ENCODE measurements at regions not wholly inside any gene's neighbourhood (a gene's known extent, or its start where the extent isn't known, plus 50 kb on each side); places are given as distances from the start of the nearest gene placed in this dataset.

DNA sequence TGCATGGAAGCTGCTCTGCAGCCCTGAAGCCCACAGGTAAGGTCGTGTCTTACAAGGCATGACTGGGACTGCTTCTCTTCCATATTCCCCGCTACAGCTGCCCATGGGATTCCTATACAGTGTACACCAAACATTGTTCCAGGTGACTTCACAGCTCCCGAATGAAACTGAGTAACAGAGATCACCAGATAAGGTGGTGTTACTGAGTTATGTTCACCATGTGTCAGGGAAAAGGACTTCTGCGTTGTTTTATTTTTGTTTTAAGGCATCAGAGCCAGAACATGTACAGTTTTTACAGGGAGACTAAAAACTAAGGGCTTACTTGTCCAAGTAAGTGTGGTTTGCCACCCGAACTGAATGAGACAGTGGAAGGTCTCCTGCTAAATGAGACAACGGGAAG, 138.3 kb downstream of the CD83 start:
- no peak for DNase-seq

DNA sequence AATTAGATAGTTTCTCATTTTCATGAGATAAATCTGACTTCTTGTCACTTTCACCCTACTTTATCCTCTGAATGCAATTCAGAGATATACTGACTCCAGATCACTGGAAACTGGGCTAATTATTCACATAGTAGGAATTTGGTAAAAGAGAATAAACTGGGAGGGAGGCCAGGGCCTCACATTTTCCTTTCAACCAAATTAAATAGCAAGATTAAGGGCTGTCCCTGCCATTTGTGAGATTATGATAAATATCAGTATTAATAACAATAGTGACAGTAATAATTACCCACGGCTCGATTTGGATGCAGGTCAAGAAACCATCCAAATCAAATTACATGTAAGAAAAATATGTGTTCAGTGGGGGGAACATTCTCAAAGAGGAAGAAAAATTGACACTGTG, 140.5 kb downstream of the CD83 start:
- DNase-seq, result no peak

DNA sequence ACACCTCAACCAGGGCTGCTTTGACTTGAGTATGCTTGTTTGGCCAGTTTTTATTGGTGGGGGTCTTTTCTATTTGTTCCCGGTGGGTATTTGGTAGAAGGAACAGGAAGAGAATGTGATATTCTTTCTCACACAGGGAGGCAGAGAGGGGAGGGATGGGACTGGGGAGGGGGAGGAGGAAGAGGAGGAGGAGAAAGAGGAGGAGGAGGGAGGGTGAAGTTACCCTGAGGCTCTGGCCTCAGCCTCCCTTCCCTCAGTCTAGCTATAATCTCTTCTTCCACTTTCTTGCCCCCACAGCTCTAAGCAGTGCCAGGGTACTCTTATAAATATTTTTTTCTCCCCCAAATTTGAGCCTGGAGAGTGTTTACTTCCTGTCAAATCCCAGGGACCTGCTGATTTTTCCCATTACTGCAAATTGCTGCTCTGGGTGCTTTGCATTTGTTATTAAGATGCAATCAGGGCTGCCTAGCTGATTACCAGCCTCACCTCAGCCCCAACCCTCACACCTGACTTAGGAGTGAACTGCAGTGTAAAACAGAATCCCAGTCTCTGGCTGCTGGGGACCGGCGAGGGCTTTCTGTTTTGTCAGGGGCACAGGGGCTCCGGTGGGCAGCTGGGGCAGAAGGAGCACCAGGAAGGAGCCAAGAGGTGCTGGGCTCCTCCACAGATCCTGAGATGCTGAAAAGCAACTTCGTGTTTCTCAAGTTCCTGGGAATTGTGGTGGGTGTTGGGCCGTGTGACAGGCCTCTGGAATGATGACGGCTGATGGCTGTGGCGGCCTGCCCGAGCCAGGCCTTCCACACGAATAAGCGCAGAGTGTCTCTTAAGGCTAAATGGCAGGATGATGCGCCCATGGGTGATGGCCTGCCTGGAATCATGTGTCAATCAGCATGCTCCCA, 141.4 kb downstream of the CD83 start:
- DNase-seq, result no peak

DNA sequence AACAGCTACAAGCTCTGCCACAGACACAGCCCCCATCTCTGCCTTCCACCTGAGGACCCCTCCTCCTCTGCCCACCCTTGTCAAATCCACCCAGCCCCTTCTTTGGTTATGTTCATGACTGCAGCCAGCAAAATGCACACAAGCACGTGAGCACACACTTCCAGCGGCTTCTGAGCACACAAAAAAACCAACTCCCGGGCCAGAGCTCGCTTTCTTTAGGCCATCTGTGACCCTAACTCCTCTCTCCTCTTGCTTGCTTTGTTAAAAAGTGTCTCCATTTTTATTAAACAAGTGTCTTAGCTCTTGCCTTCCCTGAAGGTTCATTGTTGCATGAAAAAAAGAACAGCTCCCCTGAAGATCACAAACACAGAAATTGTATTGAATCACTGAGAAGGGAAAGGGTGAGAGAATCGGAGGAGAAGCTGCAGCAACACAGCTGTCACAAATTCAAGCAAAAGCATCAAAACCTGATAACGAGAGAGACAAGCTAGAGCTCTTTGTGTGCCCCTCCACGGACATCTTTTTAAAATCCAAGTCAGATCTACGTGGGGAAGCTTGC, 142.1 kb downstream of the CD83 start:
- no peak for DNase-seq

DNA sequence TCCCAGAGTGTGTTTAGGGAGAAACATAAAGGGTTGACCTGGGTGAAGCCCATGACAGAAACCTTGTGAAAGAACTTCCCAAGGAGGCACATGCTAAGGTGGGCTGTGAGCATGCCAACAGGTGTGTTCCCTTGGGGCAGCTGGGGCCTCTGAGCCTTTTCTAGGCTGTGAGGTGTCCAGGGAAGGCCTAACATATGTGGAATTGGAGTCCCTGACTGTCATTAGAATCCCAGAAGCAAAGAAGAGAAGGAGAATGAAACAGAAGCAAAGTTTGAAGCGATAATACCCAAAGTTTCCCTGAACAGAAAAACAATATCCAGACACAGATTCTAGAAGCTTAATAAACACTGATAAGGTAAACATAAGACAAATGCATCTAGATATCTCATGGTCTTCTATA, 143.3 kb downstream of the CD83 start:
- no peak for DNase-seq

DNA sequence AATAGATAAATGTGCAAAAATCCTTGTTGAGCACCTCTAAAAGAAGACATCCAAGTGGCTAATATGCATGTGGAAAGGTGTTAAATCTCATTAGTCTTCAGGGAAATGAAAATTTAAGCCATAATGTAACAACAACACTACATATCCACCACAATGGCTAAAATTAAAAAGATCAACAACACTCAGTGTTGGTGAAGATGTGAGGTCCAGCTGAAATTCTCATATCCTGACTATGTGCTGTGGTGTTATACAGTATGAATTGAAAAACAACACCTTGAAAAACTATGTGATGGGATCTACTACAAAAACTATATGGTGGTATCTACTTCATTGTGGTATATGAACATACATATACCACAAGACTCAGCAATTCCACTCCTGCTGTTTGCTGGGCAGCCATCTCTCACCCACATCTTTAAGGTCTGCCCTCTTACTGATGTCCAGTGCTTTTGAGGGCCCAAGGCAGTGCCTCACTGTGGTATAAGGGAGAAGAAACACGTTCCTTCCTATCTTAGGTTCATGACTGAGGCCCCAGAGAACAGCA, 146.4 kb downstream of the CD83 start:
- DNase-seq, result no peak

DNA sequence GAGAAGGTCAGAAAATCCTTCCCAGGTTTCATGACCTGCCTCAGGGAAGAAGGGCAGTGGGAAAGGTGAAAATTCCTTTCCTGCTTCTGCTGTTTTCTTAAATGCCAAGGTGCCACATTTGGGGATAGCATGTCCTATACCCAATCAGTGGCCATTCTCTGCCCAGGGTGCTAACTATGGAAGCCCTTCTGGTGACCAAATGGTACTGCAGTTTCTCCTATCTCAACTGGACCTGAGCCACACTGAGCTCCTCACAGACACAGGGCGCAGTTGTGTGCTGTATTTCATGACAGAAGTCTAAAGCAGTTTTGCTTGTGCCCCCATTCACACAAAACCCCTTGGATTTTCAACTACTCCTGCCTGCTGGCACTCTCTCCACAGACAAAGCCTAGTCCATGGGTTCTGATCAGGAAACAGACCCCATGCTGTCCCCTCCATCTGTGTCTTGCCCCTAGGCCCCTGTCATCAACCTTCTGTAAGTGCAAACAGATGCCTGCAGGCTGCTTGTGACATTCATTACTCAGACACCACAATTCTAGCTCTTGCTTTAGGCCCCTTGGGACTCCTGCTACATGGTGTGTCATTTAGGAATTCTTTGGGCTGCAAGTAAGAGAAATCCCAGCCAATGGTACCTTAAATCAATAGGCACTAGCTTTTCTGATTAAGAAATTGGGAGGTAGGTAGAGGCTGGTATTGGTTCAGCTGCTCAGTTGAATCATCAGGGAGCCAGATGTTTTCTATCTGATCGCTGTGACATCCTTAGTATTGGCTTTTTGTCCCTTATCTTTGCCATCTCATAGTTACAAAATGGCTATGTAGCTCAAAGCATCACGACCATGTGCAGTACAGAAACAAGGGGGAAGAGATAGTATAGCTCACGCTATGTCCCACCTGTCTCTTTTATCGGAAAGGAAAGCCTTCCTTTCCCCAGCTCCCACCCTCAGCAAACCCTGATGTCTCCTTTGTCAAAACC, 147.8 kb downstream of the CD83 start:
- no peak for DNase-seq

DNA sequence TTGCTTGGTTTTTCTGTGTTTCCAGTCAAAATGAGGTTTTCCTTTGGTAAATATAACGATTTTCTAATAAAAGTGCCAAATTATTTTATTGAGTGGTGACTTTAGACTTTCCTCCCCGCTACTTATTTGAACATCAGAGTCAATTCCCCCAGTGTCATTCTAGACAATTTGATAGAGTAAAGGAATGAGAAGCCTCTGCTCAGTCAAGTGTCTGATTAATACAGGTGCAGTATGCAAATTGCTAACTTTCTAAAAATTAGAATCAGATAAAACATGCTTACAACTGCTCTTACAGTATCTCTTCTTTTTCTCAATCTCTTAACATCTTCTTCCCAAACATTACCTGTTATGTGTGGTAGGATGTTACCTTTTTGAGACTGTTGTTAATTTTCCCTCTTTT, 148.7 kb downstream of the CD83 start:
- no peak for DNase-seq

DNA sequence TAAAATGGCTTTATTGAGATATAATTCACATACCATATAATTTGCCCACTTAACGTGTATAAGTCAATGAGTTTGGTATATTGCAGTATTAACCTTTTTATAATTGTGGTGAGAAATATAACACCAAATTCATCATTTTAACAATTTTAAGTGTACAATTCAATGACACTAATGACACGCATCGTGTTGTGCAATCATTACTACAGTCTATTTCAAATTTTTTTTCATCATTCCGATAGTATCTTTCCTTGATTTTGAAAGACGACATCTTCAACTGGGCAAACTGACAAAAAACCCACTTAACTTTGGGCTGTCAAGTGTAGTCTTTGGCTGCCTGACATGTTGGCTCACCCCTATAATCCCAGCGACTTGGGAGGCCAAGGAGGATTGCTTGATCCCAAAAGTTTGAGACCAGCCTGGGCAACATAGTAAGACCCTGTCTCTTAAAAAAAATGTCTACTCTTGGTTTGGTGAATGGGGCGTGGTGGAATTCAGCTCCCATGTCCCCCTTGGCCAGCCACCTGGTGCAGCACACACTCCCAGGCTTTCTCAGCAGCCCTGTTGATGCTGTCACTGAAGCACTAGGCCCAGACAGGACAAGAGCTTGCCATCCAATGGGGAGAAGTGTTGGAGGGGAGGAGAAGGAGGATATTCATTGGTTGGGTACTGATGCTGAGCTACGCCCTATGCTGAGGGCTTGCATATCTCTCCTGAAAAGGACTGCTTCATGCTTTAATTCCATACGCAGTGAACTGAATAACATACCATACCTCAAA, 150.5 kb downstream of the CD83 start:
- no peak for DNase-seq

DNA sequence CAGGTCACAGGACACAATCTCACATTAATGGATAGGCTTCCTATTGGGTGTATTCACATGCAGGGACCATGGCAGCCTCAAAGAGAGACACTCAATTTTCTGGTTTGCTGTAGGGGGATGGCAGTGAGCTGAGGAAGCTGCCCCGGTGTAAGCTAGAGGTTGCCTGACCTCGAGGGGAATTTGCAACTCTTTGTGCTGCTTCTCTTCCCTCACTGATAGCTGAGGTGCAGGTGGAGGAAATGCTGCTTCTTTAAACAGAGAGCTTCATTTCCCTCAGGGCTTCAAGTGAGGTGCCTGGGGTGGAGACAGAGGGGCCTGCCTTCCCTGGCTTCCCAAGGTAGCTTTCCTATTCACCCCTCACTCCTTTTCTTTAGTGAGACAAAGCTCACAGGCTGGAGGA, 151.9 kb downstream of the CD83 start:
- no peak for DNase-seq

DNA sequence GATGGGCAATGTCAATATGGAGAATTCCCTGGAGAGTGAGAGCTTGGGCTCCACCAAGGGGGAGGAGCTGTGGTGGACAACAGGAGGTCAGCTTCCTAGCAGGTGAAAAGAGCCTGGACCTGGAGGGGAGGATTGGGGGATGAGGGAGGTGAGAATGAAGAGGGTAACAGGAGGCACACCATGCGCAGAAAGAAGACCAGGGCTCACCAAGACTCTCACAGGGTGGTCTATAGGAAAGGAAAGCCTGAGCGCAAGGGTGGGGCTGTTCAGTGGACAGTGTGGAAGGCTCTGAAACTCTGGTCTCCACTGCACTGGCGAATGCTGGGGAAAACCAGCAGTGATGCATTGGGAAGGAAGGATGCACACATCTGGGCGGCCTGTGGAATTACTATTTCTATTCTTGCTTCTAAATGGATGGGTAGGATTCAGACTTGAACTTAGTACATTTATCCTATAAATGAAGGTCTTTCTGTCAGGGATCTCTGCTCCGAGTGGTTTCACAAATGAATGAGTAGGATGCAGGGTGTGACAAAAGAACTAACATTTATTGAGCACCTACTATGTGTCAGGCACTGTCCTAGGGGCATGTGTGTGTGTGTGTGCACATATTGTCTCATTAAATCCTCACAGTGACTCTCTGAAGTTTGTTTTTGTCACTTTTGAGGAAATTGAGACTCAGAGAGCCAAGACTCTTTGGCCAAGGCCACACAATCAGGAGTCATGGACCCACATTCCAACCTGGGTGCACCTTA, 152.7 kb downstream of the CD83 start:
- DNase-seq, result no peak

DNA sequence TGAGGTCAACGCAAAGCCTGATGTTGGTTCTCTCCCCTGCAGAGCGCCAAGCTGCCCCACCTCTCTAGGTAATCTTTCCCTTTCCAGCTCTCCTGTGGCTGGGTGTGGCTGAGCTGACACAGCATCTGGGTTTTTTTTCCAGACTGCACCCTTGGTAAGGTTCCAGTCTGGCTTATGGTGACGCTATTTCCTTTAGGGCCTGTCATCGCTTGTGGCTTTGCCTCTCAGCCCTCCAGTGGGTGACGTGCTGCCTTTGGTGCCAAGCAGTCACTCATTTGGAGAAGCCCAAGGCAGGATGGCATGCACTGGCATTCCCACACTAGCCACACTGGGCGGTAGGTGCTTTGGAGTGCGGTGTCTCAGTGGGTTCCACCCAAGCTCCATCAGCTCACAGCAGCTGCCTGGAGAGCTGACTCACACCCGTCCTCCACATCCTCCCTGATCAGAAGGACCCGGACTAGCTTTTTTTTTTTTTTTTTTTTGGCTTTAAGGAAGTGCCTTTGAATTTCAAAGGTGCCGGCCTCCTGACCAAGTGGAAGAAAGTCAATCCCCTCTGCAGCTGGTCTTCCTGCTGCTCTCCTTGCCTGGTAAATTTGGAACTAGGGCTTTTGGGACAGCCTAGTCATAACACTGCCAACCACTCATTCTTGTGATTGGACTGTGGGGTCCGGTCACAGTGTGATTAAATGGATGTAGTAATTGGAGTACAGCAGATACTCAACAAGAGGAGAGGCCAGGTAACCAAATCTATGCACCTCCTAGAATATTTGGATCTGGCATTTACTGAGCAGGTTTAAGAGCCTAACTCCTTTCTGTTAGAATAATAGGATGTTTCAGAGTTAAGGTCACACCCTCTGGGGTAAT, 153.6 kb downstream of the CD83 start:
- peak; percentile 93 to 96 for DNase-seq

DNA sequence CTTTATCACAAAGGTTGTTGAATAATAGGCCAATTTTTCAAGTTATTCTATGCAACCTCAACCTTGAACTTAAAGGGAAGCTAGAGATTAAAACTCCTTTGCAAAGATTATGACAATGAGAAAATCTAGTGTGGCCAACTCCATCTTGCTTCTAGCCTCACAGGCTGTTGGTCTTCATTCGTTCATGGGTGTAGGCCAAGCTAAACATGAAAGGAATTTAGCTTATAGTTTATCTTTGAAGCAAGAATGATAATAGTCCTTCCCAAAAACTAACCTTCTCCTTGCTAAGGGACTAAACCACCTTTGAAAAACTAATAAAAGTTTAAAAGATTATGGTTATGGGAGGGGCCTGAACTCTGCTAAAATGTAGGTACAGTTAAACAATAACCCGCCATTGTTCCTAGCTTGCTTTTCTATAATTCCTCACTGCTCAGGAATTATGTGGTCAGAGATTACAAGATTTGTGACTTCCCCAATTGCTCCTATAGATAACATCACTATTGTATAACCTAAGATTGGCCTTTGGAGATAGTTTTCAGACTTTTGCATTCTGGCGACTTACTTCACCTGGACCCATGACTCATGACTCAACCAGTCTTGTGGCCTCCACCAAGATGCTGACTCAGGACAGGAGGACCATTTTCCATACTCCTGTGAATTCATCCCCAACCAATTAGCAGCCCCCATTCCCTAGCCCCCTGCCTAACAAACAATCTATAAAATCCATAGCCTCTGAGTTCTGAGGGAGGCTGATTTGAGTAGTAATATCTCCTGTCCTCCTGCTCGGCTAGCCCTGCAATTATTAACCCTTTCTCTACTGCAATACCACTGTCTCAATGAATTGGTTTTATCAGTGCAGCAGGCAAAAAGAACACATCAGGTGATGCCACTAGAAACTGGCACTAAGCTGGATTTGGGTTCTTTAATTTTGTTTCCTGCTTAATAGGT, 154.5 kb downstream of the CD83 start:
- peak in 1 of 2 experiments; percentile 56 for DNase-seq

DNA sequence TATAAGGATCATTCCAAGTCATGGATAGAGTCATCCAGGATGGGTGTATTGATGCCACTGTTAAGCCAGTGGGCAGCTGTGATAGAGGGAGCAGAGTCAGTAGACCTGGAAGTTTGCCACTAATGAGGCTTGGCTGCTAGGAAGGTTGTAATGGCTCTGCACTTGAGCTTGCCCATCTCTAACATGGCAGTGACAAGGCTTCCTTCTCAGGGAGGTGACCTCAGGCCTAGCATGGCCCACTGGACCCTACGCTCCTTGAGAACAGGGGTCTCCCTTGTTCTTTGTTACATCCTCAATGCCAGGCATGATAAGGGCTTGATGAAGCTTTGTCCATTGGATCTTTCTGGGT, 155.1 kb downstream of the CD83 start:
- no peak for DNase-seq

DNA sequence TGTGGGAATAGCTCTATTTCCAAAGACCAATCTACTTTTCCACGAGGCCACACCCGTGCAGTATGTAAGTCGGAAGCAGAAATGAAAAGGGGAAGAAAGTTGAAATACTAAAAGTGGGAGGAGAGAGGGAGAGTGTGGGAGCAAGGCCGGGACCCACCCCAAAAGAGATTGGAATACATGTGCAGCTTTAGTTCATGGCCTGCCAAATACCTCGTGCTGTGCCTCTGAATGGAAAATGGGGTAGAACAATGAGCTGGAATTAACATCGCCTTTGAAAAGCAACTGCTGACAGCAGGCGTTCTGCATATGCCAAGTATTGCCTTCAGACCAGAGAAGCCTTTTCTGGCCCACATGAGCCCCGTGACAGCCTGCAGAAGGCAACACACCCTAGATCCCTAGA, 155.6 kb downstream of the CD83 start:
- DNase-seq, result no peak

DNA sequence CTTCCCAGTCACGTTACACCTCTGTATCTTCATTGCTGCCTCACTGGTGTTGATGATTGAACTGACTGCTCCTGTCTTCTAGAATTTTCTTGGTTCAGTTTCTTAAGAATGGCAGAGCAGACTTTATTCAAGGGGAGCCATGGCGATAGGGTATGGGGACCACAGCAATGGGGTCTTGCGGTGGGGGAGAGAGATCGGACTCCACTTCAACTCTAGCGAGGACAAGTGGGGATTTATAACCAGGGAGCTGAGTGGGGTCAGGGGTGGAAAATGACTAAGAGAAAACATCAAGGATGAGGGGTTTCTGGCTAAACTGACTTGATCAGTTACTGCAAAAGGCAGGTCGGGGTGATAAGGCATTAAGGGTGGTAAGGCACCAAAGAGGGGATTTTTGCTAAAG, 156.4 kb downstream of the CD83 start:
- DNase-seq, result no peak

DNA sequence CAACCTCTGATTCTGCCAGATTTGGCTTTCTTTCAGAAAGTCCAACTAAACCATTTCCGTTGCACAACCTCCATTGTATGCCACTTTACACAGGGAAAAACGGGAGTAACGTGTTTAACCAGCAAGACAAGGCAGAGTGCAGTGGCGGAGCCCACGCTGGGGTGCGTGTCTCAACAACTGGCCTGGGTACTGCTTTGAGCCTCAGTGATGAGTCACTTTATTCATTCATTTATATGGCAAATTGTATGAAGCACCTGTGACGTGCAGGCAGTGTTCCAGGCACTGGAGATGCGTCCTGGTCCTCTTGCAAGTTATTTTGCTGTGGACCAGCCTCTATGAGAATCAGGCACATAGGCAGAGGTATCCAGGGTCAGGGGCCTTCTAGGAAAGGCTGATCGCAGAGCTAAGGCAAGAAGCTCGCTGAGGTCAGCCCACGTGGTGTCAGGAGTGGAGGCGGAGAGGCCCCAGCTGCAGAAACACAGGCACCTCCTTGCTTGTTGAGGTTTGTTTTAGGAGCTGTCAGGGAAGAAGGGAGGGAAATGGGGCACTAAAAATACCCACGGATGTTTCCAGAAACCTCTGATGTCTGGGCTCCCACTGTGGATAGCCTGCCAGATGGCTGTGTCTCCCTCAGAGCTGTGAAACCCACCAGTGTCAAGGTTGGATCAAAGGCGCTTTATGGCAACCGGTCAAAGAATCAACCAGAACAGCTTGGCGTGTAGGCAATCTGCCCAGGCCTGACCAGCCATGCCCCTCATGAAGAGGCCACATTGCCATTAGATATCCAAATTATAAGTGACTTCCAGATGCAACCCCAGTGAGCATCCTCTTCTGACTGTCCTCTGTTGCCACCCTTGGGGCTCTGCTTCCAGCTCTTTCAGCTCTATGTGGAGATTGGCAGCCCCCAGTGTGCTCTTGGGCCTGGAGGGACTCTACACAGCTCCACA, 157.2 kb downstream of the CD83 start:
- DNase-seq, result no peak

DNA sequence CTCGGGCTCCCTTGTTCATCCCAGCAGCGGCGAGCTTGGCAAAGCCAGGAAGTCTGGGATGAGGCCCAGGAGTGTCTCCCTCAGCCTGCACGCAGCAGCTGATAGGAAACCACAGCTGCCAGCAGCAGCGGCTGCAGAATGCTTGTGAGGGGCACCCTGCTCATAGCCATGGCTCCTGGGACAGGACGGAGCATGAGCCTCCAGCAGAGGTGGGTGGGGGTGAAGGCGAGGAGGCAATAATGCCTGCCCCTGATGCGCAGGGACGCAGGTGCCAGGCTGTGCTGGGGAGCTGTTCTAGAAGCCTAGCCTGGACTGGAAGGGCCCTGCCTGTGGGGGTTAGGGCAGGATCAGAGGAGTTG, 157.9 kb downstream of the CD83 start:
- DNase-seq, result no peak

Measured in SW 1271 (cell line).